ENCODE measurements at regions not wholly inside any gene's neighbourhood (a gene's known extent, or its start where the extent isn't known, plus 50 kb on each side); places are given as distances from the start of the nearest gene placed in this dataset.
"Not testable (repeated sequence)": the region's sequence is repeated elsewhere in the genome, so short reads cannot be mapped to it uniquely, and the experiment has no call there.

- DNase-seq, result no peak
These were observed 636.0 kb upstream of the MMS22L start for GRCh38 chr6:97919046-97919445.

- DNase-seq, result peak; percentile 7
These were observed 636.6 kb upstream of the MMS22L start for GRCh38 chr6:97919631-97920030.

GRCh38 chr6:97923249-97923648, 640.2 kb upstream of the MMS22L start:
- DNase-seq, result no peak

GRCh38 chr6:97925504-97925903, 642.5 kb upstream of the MMS22L start:
- DNase-seq, result no peak

- DNase-seq, result no peak
These were observed 656.6 kb upstream of the MMS22L start for GRCh38 chr6:97939440-97940168.

GRCh38 chr6:97947841-97948240, 664.8 kb upstream of the MMS22L start:
- peak; percentile 65 for DNase-seq

- DNase-seq, result peak; percentile 4
These were observed 675.1 kb upstream of the MMS22L start for GRCh38 chr6:97958134-97958533.

GRCh38 chr6:97963193-97963592, 680.2 kb upstream of the MMS22L start:
- DNase-seq, result peak; percentile 16

GRCh38 chr6:97969065-97969464, 686.0 kb upstream of the MMS22L start:
- no peak for DNase-seq

GRCh38 chr6:97977084-97977483, 694.1 kb upstream of the MMS22L start:
- no peak for DNase-seq

GRCh38 chr6:97978855-97979271, 695.8 kb upstream of the MMS22L start:
- no peak for DNase-seq

GRCh38 chr6:97979285-97979684, 696.3 kb upstream of the MMS22L start:
- DNase-seq, result not testable (repeated sequence)

- no peak for DNase-seq
These were observed 706.4 kb upstream of the MMS22L start for GRCh38 chr6:97989451-97989850.

- DNase-seq, result no peak
These were observed 712.1 kb upstream of the MMS22L start for GRCh38 chr6:97995158-97995557.

- DNase-seq, result no peak
These were observed 719.7 kb upstream of the MMS22L start for GRCh38 chr6:98002678-98003077.

- DNase-seq, result no peak
These were observed 731.6 kb upstream of the MMS22L start for GRCh38 chr6:98014442-98015201.

- DNase-seq, result no peak
These were observed 733.5 kb upstream of the MMS22L start for GRCh38 chr6:98016565-98016964.

- no peak for DNase-seq
These were observed 737.2 kb upstream of the MMS22L start for GRCh38 chr6:98020222-98020621.

GRCh38 chr6:98024359-98024758, 741.3 kb upstream of the MMS22L start:
- DNase-seq, result no peak

GRCh38 chr6:98027898-98028297, 744.9 kb upstream of the MMS22L start:
- no peak for DNase-seq

- DNase-seq, result no peak
These were observed 750.6 kb upstream of the MMS22L start for GRCh38 chr6:98033617-98034016.

GRCh38 chr6:98036344-98036923, 753.4 kb upstream of the MMS22L start:
- DNase-seq, result no peak

GRCh38 chr6:98037571-98037970, 754.6 kb upstream of the MMS22L start:
- no peak for DNase-seq

GRCh38 chr6:98039443-98039842, 756.4 kb upstream of the MMS22L start:
- DNase-seq, result no peak
